H1 (cell line): ENCODE measurements at regions not wholly inside any gene's neighbourhood (a gene's known extent, or its start where the extent isn't known, plus 50 kb on each side); places are given as distances from the start of the nearest gene placed in this dataset.
A peak's percentile ranks its signal among the peaks of the same experiment; 100 is the strongest.

Experiments used
- CTCF ChIA-PET: fragments of 300-600 bp; sonication (Branson Sonifier 250); formaldehyde crosslinking; loops from one replicate; lab custom pipeline; 2021; ENCODE audit not compliant: partially characterized antibody; lab: Charles Lee
- POLR2A ChIA-PET: fragments of 300-600 bp; sonication (Branson Sonifier 250); formaldehyde crosslinking; loops from one replicate; lab custom pipeline; 2021; ENCODE audit warnings: inconsistent platforms; ENCODE audit not compliant: partially characterized antibody; lab: Charles Lee
- DNase-seq, 2 experiments: peaks; one replicate each; pipeline versions ENCODE4 v3.0.0 to v3.0.0-alpha.2; 2010 to 2022; ENCODE audit warnings: low spot score in 2 of 2, low read depth in 1 of 2, mixed read lengths in 1 of 2
- FAIRE-seq: peaks from 2 replicates; lab custom pipeline; 2011; peaks lifted over from hg19 to GRCh38; lab: Jason Lieb, UNC
- H2AFZ ChIP-seq: 2 replicates; pipeline ENCODE4 v1.8.1; 2012; ENCODE audit warnings: low read length, inconsistent platforms
- H2AK5ac ChIP-seq: 2 replicates; pipeline ENCODE4 v1.6.1; 2013; ENCODE audit warnings: low read depth, low read length
- H2BK120ac ChIP-seq: replicated peaks from 2 replicates; pipeline ENCODE3; 2013; ENCODE audit warnings: low read depth, low read length, inconsistent platforms
- H2BK12ac ChIP-seq: 2 replicates; pipeline ENCODE4 v1.6.1; 2013; ENCODE audit warnings: low read depth, low read length
- H2BK15ac ChIP-seq: 2 replicates; pipeline ENCODE4 v1.6.1; 2013; ENCODE audit warnings: low read length
- H2BK20ac ChIP-seq: 2 replicates; pipeline ENCODE4 v1.6.1; 2013; ENCODE audit warnings: low read length
- H2BK5ac ChIP-seq: 2 replicates; pipeline ENCODE4 v1.6.1; 2013; ENCODE audit warnings: low read depth, low read length
- H3K14ac ChIP-seq: 2 replicates; pipeline ENCODE4 v1.6.1; 2013; ENCODE audit warnings: inconsistent platforms; ENCODE audit not compliant: insufficient read length
- H3K18ac ChIP-seq: 2 replicates; pipeline ENCODE4 v1.6.1; 2013; ENCODE audit warnings: low read length; ENCODE audit errors: extremely low read depth
- H3K23ac ChIP-seq: 2 replicates; pipeline ENCODE4 v1.6.1; 2013; ENCODE audit warnings: inconsistent platforms; ENCODE audit not compliant: insufficient read length
- H3K23me2 ChIP-seq: 2 replicates; pipeline ENCODE4 v1.6.1; 2013; ENCODE audit warnings: low read depth, low read length
- H3K27ac ChIP-seq: 2 replicates; pipeline ENCODE4 v1.6.1; 2011; ENCODE audit warnings: low read depth, low read length, inconsistent platforms
- H3K27me3 ChIP-seq, 4 experiments: replicated peaks in 1 of 4; 1 replicate in 1 of 4; 2 replicates in 3 of 4; pipeline versions ENCODE4 v1.6.1 to v1.8.1; 2011 to 2013; ENCODE audit warnings: low read length in 3 of 4, mild to moderate bottlenecking in 3 of 4, inconsistent platforms in 2 of 4, mixed read lengths in 2 of 4, moderate library complexity in 1 of 4; ENCODE audit not compliant: control insufficient read depth in 3 of 4, insufficient read depth in 3 of 4; ENCODE audit errors: extremely low read depth in 1 of 4
- H3K36me3 ChIP-seq, 4 experiments: 2 replicates each; pipeline versions ENCODE4 v1.6.1 to v1.8.1; 2011 to 2013; ENCODE audit warnings: mild to moderate bottlenecking in 4 of 4, low read length in 3 of 4, moderate library complexity in 2 of 4, control low read depth in 1 of 4, inconsistent platforms in 1 of 4; ENCODE audit not compliant: insufficient read depth in 4 of 4, control insufficient read depth in 2 of 4
- H3K4ac ChIP-seq: replicated peaks from 2 replicates; pipeline ENCODE3; 2013; ENCODE audit warnings: low read length, low read depth, mixed read lengths, inconsistent platforms; ENCODE audit not compliant: insufficient read length
- H3K4me1 ChIP-seq, 4 experiments: replicated peaks in 1 of 4; 1 replicate in 1 of 4; 2 replicates in 3 of 4; pipeline versions ENCODE4 v1.6.1 to v1.8.1; 2011 to 2013; ENCODE audit warnings: low read length in 3 of 4, inconsistent platforms in 2 of 4, mixed read lengths in 1 of 4; ENCODE audit not compliant: insufficient read depth in 4 of 4, control insufficient read depth in 3 of 4
- H3K4me2 ChIP-seq, 2 experiments: 2 replicates each; pipeline versions ENCODE4 v1.6.1 to v1.8.1; 2011 to 2013; ENCODE audit warnings: low read depth in 2 of 2, low read length in 2 of 2, control low read depth in 1 of 2, inconsistent platforms in 1 of 2, mild to moderate bottlenecking in 1 of 2; ENCODE audit not compliant: insufficient read depth in 1 of 2
- H3K4me3 ChIP-seq, 4 experiments: fragments of 200-600, 300-600 bp in 1 of 4; sonication (generic), shearing (Covaris generic), sonication (Bioruptor Twin) in 1 of 4; 2 replicates each; pipeline versions ENCODE4 v1.5.1 to v1.8.1; 2011 to 2016; ENCODE audit warnings: low read length in 4 of 4, low read depth in 3 of 4, control low read depth in 2 of 4, inconsistent platforms in 2 of 4, mild to moderate bottlenecking in 2 of 4, mixed read lengths in 1 of 4, moderate library complexity in 1 of 4; ENCODE audit not compliant: insufficient read depth in 2 of 4; ENCODE audit errors: extremely low read depth in 1 of 4
- H3K56ac ChIP-seq: replicated peaks from 2 replicates; pipeline ENCODE3; 2013; ENCODE audit warnings: low read depth, mild to moderate bottlenecking, mixed read lengths, low read length, inconsistent platforms; ENCODE audit not compliant: insufficient read length
- H3K79me1 ChIP-seq: 2 replicates; pipeline ENCODE4 v1.6.1; 2013; ENCODE audit warnings: low read depth, low read length, control low read depth
- H3K79me2 ChIP-seq, 2 experiments: 2 replicates each; pipeline versions ENCODE4 v1.6.1 to v1.8.1; 2012 to 2013; ENCODE audit warnings: low read length in 2 of 2, mild to moderate bottlenecking in 2 of 2, inconsistent platforms in 1 of 2; ENCODE audit not compliant: insufficient read depth in 2 of 2, control insufficient read depth in 1 of 2
- H3K9ac ChIP-seq, 4 experiments: replicated peaks in 1 of 4; 1 replicate in 1 of 4; 2 replicates in 3 of 4; pipeline versions ENCODE4 v1.6.1 to v1.8.1; 2011 to 2013; ENCODE audit warnings: low read depth in 3 of 4, low read length in 3 of 4, control low read depth in 2 of 4, mild to moderate bottlenecking in 2 of 4, moderate library complexity in 2 of 4, inconsistent platforms in 1 of 4; ENCODE audit errors: extremely low read depth in 1 of 4
- H3K9me3 ChIP-seq, 2 experiments: 2 replicates each; pipeline versions ENCODE4 v1.6.1 to v1.8.1; 2012 to 2013; ENCODE audit warnings: mild to moderate bottlenecking in 2 of 2, moderate library complexity in 2 of 2, control low read depth in 1 of 2, inconsistent platforms in 1 of 2, low read depth in 1 of 2, low read length in 1 of 2, mixed read lengths in 1 of 2; ENCODE audit not compliant: insufficient read depth in 2 of 2
- H4K20me1 ChIP-seq, 2 experiments: replicated peaks in 1 of 2; 2 replicates each; pipeline versions ENCODE3 to v1.8.1; 2011 to 2013; ENCODE audit warnings: inconsistent platforms in 2 of 2, low read length in 2 of 2, mild to moderate bottlenecking in 1 of 2; ENCODE audit not compliant: insufficient read depth in 2 of 2, control insufficient read depth in 1 of 2
- H4K5ac ChIP-seq: 2 replicates; pipeline ENCODE4 v1.6.1; 2013; ENCODE audit warnings: low read length, low read depth, mixed read lengths, inconsistent platforms; ENCODE audit not compliant: insufficient read length
- H4K8ac ChIP-seq: 2 replicates; pipeline ENCODE4 v1.8.0; 2013; ENCODE audit warnings: mild to moderate bottlenecking, moderate library complexity, low read length, inconsistent platforms; ENCODE audit not compliant: insufficient read depth; ENCODE audit errors: extremely low read depth
- H4K91ac ChIP-seq: replicated peaks from 2 replicates; pipeline ENCODE3; 2013; ENCODE audit warnings: low read length, mixed read lengths, inconsistent platforms; ENCODE audit not compliant: insufficient read length
- ATF2 ChIP-seq: IDR thresholded peaks from 2 replicates; pipeline ENCODE4 v1.6.1; 2012; ENCODE audit warnings: low read length, inconsistent platforms
- CTCF ChIP-seq, 3 experiments: IDR thresholded peaks; 1 replicate in 2 of 3; 2 replicates in 1 of 3; pipeline versions ENCODE4 v1.5.1 to v1.6.1; 2011; ENCODE audit warnings: low read length in 3 of 3, mild to moderate bottlenecking in 3 of 3, inconsistent platforms in 2 of 3, low read depth in 1 of 3, moderate library complexity in 1 of 3; ENCODE audit not compliant: insufficient read depth in 1 of 3; ENCODE audit errors: control extremely low read depth in 1 of 3
- FOSL1 ChIP-seq: IDR thresholded peaks from 2 replicates; pipeline ENCODE4 v1.6.1; 2011; ENCODE audit warnings: mild to moderate bottlenecking, low read depth, low read length, moderate library complexity; ENCODE audit not compliant: insufficient read depth
- HDAC2 ChIP-seq, 2 experiments: fragments of 300-600 bp in 1 of 2; sonication (generic) in 1 of 2; IDR thresholded peaks; 2 replicates each; pipeline ENCODE4 v1.6.1; 2011 to 2012; ENCODE audit warnings: low read depth in 2 of 2, low read length in 2 of 2, mild to moderate bottlenecking in 2 of 2, moderate library complexity in 2 of 2, borderline replicate concordance in 1 of 2, inconsistent platforms in 1 of 2
- SIRT6 ChIP-seq: IDR thresholded peaks from one replicate; pipeline ENCODE4 v1.7.1; 2012; ENCODE audit warnings: low read length, inconsistent platforms
- TAF7 ChIP-seq: optimal IDR thresholded peaks from 2 replicates; pipeline ENCODE3; 2011; ENCODE audit warnings: low read depth, mild to moderate bottlenecking, inconsistent platforms, low read length, moderate library complexity, borderline replicate concordance

- H4K5ac ChIP-seq = peak overlapping the region; percentile 71
- peaks cover 0 to 9% (median 4%) of the 10 kb centered on the region in 4 experiments; a peak in 3 of 8 replicates for H3K36me3 ChIP-seq
- H2BK15ac ChIP-seq = no peak overlapping the region
- no peak overlapping the region for H3K9ac ChIP-seq
- FAIRE-seq = no peak
- ChIA-PET POLR2A (no interaction called here), CTCF (interaction anchor here (1.2 kb wide), 1 partner anchor 45 kb away, joined by 3 read pairs; no protein-coding TSS in a partner anchor)
- H3K18ac ChIP-seq = peak overlapping the region; percentile 11; the same call in 1 of the 2 replicates
- no peak for TF ChIP-seq TAF7
- TF ChIP-seq HDAC2 (IDR thresholded peaks at IDR 0.05; ENCODE audit: borderline replicate concordance in 1 of 2, low read depth in 2 of 2, low read length in 2 of 2) = no peak
- no peak for TF ChIP-seq FOSL1
- TF ChIP-seq CTCF (IDR thresholded peaks at IDR 0.05; ENCODE audit: control extremely low read depth in 1 of 3, insufficient read depth in 1 of 3, low read depth in 1 of 3, low read length in 3 of 3) = no peak
- TF ChIP-seq SIRT6 = no peak
- TF ChIP-seq ATF2 = no peak
- H4K91ac ChIP-seq = no peak overlapping the region
- H3K4me2 ChIP-seq = no peak overlapping the region
- H2BK120ac ChIP-seq = peak overlapping the region; percentile 6
- peak overlapping the region; percentile 83; the same call in 1 of the 2 replicates for H2BK12ac ChIP-seq
- no peaks in the 10 kb centered on the region for H3K79me1 ChIP-seq
- H2AFZ ChIP-seq = no peak overlapping the region
- no peak overlapping the region for H3K23ac ChIP-seq
- H3K4ac ChIP-seq = no peak overlapping the region
- no peak overlapping the region for H3K56ac ChIP-seq
- no peaks in the 10 kb centered on the region for H4K20me1 ChIP-seq
- no peak overlapping the region for H3K27ac ChIP-seq
- H3K4me1 ChIP-seq = peaks cover 3 to 14% (median 12%) of the 10 kb centered on the region in 4 experiments
- H3K79me2 ChIP-seq = no peaks in the 10 kb centered on the region
- H4K8ac ChIP-seq = no peak overlapping the region
- H3K27me3 ChIP-seq = no peaks in the 10 kb centered on the region
- H3K4me3 ChIP-seq = no peak overlapping the region
- peak overlapping the region; percentile 38 for H2BK20ac ChIP-seq
- H3K14ac ChIP-seq = no peak overlapping the region
- peak overlapping the region; percentile 34; the same call in 1 of the 2 replicates for H2AK5ac ChIP-seq
- no peak for DNase-seq
- H2BK5ac ChIP-seq = no peak overlapping the region
- H3K9me3 ChIP-seq = peaks cover 4 to 19% of the 10 kb centered on the region in 2 experiments; a peak in 3 of 4 replicates
- H3K23me2 ChIP-seq = no peaks in the 10 kb centered on the region
Observed at GRCh38 chr5:34409373-34409772, 246.8 kb upstream of the RAI14 start.
